SK-N-DZ (cell line): ENCODE measurements at regions not wholly inside any gene's neighbourhood (a gene's known extent, or its start where the extent isn't known, plus 50 kb on each side); places are given as distances from the start of the nearest gene placed in this dataset.

Source experiments
- DNase-seq: peaks from one replicate; pipeline ENCODE4 v3.0.0-alpha.2; 2015; ENCODE audit warnings: low spot score

- no peak for DNase-seq
Measured at GRCh38 chr22:25366876-25367466, 147.5 kb downstream of the CRYBB2 start.

DNA sequence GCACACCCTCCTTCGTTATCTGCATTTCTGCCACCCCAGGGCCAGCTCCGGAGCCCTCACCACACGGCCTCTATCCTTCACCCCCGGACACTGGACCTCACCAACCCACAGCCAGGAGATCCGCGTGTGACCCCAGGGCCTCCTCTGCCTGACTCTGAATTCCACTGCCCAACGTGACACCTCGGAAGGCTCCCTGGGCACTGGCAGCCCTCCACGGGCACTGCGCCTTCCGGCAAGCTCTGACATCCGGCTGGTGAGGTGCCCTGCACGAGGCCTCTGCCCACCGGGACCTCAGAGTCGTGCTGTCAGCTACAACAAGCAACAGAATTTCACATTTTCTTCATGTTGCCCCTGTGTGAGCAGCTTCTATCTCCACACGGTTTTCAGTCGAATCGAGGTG is 148.3 kb downstream of the CRYBB2 start:
- DNase-seq: no peak

DNA sequence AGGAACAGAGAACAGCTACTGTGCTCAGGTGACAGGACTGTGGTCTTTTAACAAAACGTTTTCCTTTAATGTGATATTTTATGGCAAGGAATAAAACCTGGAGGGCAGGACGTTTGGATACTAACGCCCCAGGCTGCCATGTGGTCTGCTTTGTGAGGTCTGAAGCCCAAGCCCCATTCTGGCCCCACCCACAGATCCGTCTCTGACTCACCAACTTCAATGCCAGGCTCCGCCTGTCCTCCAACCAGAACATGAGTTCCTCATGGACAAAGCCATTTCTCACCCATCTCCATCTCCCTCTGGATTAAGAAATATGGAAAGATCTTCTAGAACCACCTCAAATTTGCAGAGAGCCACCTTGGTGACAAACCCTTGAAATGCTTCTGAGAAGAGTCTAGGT is 148.8 kb downstream of the CRYBB2 start:
- no peak for DNase-seq

- DNase-seq: no peak
Measured at GRCh38 chr22:25369041-25369440, 149.6 kb downstream of the CRYBB2 start.

GRCh38 chr22:25370322-25370721 is 150.9 kb downstream of the CRYBB2 start:
- no peak for DNase-seq

DNA sequence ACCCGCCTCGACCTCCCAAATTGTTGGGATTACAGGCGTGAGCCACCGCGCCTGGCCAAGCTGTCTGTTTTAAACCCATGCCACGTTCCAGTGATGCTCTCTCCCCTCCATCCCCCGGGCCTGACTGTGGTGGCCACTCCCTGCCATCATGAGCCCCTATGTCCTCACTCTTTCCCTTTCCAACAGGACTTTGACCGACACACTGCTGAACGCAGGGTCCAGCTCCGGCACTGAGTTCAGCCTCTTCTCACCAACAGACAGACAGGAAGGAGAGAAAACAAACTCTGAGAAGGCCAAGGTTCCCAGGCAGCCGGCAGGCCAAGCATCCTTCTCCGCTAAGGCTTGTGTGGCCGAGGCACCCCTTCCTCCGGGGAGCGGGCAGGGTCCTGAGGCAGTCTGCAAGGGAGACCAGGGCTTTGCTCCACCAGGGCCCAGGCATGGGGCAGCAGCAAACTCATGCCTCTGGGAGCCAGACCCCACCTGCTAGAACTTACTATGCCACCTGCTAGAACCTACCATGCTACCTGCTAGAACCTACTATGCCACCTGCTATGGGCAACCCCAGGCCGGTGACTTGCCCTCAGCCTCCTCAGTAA is 152.7 kb downstream of the CRYBB2 start:
- DNase-seq: no peak

DNA sequence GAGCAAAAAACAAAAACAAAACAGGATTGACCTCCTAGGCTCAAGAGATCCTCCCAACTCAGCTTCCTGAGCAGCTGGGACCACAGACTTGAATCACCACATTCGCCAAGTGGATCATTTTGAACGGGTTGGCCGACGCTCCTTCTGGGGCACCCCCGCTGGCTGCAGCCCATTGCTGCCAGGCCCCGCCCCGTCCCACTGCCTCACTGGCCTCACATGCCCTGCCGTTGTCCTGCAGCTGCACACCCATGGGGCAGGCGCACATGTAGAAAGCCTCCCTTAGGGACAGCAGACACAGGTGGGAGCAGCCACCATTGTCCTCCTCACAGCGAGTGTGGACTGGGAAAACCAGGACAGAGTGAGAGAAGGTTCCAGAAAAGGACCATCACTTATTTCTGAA is 154.5 kb downstream of the CRYBB2 start:
- no peak for DNase-seq

- DNase-seq: no peak
Measured at GRCh38 chr22:25374869-25375268, 155.4 kb downstream of the CRYBB2 start.

DNA sequence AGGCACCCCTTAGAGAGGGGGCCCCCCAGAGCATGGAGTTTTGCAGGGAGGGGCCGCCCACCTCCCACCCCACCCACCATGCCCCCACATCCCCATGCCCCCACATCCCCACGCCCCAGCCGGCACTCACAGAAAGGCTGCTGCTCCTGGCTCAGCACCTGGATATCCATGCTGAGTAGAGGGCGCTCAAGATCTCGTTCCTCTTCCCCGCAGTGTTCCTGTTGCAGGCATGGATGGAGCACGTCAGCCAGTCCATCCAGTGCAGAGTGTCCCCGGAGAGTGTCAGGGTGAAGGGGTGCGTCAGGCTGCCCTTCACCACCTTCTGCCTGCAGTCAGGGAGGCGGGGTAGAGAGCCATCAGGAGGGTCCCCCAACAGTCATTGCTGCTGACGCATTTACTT is 156.2 kb downstream of the CRYBB2 start:
- no peak for DNase-seq

GRCh38 chr22:25377699-25378098 is 158.3 kb downstream of the CRYBB2 start:
- DNase-seq: no peak

DNA sequence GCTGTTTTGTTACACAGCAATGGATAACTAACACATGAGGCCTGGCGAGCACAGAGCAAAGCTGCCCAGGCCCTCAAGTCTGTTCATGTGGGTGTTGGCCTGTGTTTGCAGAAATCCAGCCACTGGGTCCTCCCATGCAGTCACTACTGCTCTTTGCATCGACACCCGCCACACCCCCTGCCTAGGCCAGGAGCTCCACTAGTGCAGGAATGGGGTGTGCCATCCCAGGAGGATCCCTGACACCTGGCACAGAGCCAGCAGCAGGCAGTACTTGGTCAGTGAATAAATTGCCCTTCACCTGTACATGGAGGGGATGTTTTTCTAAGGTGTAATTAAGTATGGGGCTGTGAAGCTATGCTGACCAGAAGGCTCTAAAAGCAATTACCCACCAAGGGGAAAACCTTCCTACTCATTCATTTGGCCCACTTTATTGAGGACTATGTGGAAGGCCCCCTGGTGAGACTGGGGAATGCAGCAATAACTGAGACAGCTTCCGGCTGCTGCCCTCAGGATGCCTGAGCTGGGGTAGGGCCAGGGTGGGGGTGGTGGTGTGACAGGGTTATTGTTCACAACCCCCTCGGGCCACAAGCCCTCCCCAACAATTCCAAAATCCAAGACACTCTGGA is 160.8 kb downstream of the CRYBB2 start:
- no peak for DNase-seq

DNA sequence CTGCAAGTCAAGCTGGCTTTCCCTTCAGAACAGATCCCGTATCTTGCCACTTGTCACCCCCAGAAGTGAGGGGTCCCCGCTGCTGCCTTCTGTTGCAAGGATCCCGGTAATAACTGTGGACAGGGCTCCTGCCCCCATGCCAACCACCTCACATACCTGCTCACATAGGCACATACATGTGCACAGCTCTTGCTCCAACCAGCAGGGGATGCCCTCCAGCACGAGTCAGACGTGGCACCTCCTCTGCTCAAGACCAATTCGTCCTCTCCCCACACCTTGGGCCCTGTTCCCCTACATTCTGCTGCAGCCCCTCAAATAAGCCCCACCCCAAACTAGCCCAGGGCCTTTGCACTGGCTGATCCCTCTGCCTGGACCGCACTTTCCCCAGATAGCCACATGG is 163.3 kb downstream of the CRYBB2 start:
- no peak for DNase-seq

GRCh38 chr22:25383278-25383820 is 163.9 kb downstream of the CRYBB2 start:
- no peak for DNase-seq

DNA sequence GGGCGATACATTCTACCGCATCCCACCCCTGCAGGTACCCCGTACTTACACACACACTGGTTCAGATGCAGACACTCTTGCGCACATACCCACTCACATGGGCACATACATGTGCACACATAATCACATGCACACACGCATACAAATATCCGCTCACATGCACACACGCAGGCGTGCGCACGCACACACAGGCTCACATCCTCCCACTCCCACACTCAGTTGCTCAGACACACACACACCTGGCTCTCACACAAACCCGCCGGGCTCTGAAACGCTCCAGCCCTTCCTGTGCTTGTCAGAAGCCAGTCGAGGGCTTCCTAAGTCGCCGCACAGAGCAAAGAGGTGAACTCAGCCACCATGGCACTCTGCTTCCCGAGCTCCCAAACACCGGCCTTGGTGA is 164.5 kb downstream of the CRYBB2 start:
- DNase-seq: no peak

DNA sequence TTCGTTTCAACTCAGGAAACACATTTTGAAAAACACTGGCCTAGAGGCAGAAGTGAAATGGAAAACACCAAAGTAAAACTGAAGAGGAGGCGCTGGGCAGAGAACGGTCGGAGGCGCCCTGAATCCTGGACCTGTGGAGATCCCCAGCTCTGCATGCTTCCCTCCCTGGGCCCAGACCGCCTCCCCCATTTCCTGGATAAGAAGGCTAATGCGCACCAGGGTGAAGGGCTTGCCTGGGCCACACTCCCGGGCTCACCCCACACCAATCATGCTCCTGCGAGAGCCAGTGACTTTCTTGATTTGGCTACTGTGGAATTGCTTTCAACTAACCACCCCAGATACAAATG is 167.1 kb downstream of the CRYBB2 start:
- DNase-seq: no peak

DNA sequence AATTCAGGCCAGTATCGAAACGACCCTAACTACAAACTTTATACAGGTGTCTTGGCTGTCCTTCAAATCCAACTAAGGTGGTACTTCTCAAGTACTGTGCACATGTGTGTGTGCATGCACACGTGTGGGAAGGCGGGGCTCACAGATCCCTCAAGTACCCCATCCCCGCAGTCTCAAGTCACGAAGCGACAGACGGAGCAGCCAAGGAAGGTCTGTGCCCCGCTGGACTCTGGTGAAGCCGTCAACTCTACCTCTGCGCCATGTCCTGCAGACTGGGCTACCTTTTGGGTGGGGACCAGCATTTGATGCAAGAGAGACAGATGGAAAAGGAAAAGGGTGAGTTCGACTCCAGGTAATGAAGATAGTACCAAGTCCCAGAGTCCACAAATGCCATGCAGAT is 169.0 kb downstream of the CRYBB2 start:
- DNase-seq: no peak

- DNase-seq: no peak
Measured at GRCh38 chr22:25388866-25389540, 169.6 kb downstream of the CRYBB2 start.

- DNase-seq: no peak
Measured at GRCh38 chr22:25389541-25389919, 170.1 kb downstream of the CRYBB2 start.

DNA sequence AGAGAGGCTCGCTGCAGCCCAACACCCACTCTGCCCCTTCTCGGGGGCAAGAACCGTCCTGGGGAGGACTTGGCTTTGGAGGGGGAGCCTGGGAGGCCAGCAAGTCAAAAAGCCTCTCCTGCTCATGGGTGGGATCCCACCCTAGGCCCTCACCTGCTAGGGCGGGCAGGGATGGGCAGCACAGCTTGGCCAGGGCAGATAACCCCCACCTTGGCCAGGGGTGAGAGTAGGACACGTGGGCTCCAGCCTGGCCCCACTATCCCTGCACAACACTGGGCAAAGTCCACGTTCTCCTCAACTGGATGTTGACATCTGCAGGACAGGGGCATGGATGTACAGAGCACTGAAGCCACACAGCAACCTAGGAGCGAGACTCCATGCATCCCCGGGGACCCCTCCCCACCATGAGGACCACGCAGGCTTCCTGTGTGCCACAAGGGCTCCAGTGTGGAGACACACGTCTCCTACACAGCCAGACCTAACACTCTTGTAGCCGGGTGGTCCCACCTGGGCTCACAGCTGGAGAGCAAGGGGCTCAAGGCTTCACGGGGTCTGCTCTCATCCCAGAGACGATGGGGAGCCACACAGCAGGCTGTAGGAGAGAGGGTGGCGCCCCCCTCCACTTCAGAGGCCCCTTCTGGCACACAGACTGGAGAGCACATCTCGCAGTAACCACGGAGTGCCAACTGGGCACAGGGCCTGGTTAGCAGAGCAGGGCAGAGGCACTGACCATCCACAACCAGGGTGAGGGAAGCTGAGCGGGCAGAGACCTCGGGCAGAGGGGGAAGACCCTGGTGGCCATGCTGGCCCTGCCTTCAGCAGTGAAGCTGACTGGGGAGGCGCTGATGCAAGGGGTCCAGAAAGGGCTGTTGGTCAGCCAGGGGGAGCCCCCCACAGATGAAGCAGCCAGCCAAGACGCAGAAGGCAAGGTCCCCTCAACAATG is 171.1 kb downstream of the CRYBB2 start:
- DNase-seq: no peak

DNA sequence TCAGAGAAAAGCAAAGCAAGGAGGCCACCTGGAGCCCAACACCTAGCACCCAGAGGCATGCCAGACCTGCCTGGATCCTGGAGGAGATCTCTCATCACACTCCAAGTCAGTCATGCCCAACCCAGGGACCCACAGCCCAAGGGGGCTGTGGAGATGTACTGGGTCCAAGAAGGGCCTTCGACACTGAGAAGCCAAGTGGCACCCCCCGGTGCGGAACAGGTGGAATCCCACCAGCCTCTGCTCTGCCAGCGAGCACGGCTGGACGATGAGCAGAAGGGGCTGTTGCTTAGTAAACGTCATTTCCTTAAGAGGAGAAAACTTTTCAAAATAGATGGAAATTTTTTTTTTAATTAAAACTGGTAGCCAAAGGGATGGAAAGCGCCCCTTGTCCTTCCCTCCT is 171.9 kb upstream of the GRK3 start:
- no peak for DNase-seq

DNA sequence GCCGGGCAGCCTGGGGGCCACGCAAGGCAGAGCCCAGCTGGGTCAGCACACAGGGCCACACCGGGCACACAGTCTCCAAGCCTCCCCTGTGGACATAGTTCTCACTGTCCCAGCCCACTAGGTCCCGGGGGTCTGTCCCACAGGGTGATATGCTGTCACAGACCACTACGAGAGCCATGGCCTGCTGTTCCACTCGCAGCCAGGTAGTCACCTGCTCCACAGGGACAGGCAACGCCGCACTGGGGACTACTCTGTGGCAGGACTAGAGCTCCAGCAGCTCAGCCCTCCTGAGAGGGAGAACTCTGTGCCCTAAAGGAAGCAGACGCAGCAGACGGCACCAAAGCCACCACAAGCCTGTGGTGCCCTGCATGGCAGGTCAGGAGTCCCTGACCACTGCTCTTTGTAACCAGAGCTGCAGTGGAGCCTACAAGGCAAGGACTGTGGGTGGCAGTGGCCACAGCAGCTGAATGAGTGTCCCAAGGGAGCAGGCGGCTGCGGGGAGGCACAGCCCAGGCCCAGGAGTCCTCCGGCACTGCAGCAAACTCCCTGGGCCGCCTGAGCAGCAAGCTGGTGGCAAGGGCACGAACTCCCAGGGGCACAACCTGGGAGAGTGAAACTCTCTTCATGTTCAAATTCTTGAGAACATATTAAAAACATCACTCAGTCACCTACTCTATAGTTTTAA is 171.2 kb upstream of the GRK3 start:
- no peak for DNase-seq
